ENCODE measurements at regions not wholly inside any gene's neighbourhood (a gene's known extent, or its start where the extent isn't known, plus 50 kb on each side); places are given as distances from the start of the nearest gene placed in this dataset.

- peak overlapping the region in 3 of 4 donors; percentile 34 to 47 (median 39) for H3K27ac ChIP-seq
Observed at GRCh38 chr2:120539937-120540718, 194.2 kb downstream of the INHBB start.

DNA sequence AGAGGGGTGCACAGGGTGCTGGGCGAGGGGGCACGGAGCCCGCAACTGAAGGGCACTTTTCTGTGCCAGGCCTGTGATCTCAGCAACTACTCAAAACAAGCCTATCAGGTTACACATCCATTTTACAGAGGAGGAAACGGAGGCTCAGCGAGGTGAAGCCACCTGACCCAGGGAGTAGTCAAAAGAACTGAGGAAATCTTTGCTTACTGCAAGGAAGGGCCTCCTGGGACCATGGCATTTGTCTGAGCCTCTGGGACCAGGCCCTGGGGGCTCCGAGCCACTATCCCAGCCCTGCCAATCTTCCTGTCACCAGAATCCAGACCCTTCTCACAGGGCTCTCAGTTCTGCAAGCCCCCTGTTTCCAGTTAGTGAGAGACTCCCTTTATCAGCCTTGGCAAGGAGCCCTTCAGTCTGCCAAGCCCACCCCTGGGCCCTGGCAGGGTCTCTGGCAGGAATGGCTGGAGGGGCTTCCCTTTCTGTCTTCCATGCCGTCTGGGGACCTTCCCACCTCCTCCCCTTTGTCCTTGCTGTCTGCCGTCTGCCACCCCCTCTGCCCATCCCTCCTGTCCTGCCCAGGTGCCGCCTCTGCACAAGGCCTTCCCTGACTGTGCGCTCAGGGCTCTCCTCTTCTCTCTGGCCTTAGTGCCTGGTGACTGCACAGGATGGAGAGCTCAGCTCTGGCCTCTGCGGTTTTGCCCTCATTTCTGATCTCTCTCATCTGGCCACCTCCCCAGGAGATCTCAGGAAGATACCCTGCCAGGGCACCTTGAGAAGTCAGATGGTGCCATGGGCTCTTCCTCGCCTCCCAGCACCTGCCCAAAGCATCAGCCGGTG lies 194.7 kb upstream of the GLI2 start:
- no peak overlapping the region for H3K4me3 ChIP-seq
- H3K9me3 ChIP-seq, result no peaks in the 10 kb centered on the region
- intact Hi-C loops (cut with DNase I), result no loop called here
- TF ChIP-seq CTCF (IDR thresholded peaks at IDR 0.05), result no peak
- no peak for TF ChIP-seq POLR2A (IDR thresholded peaks at IDR 0.05)
- WGBS, 2 donors, result 63 to 73% methylated on average over 5 to 10 of the region's 13 CpGs
- peaks cover 6 to 21% (median 20%) of the 10 kb centered on the region in 3 donors for H3K4me1 ChIP-seq
- peaks cover 0 to 4% (median 0%) of the 10 kb centered on the region in 4 donors for H3K27me3 ChIP-seq
- no peaks in the 10 kb centered on the region for H3K36me3 ChIP-seq
- H3K27ac ChIP-seq, result peak overlapping the region in 2 of 4 donors; percentile 36 to 47
- no peak for DNase-seq

More at GRCh38 chr2:120539937-120540718, 194.2 kb downstream of the INHBB start:
- Histone ChIP-seq H3K27me3 (peaks cover 0 to 4% (median 0%) of the 10 kb centered on the region in 4 donors), H3K4me3 (no peak overlapping the region), H3K9me3 (no peaks in the 10 kb centered on the region), H3K36me3 (no peaks in the 10 kb centered on the region), H3K4me1 (peaks cover 6 to 20% (median 19%) of the 10 kb centered on the region in 3 donors)
- TF ChIP-seq POLR2A (IDR thresholded peaks at IDR 0.05) (no peak), CTCF (IDR thresholded peaks at IDR 0.05) (no peak)
- DNase-seq, result no peak
- WGBS, 2 donors, result 51 to 55% methylated on average over 7 to 8 of the region's 17 CpGs
- intact Hi-C loops (cut with DNase I), result no loop called here

DNA sequence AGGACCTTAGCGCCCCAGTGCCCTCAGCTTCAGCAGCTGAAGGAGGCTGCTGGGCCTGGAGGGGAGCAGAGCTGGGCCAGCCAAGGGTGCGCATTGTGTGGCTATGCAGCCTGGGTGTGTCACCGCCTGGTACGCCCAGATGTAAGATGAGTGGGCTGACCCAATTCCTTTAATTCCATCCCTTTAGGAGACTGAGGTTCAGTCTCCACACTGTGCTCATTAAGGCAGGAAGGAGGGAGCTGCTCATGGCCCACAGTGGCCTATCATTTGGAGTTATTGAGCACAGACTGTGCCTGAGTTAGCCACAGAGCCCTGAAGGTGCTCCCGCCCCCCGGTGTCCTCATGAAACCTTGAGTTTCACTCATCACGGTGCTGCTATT lies 194.1 kb upstream of the GLI2 start:
- H3K4me3 ChIP-seq, result no peak overlapping the region
- TF ChIP-seq POLR2A (IDR thresholded peaks at IDR 0.05), result no peak
- TF ChIP-seq CTCF (IDR thresholded peaks at IDR 0.05), result no peak
- peaks cover 6 to 27% (median 20%) of the 10 kb centered on the region in 3 donors for H3K4me1 ChIP-seq
- 90% methylated on average over 2 of the region's 7 CpGs; no CpG with 5 or more reads in 1 of the 2 donors for WGBS, 2 donors
- intact Hi-C loops (cut with DNase I), result no loop called here
- no peak for DNase-seq
- peaks cover 0 to 4% (median 0%) of the 10 kb centered on the region in 4 donors for H3K27me3 ChIP-seq
- no peaks in the 10 kb centered on the region for H3K36me3 ChIP-seq
- no peak overlapping the region for H3K27ac ChIP-seq
- H3K9me3 ChIP-seq, result no peaks in the 10 kb centered on the region

- no peaks in the 10 kb centered on the region for H3K36me3 ChIP-seq
- peaks cover 0 to 4% (median 0%) of the 10 kb centered on the region in 4 donors for H3K27me3 ChIP-seq
- H3K27ac ChIP-seq, result no peak overlapping the region
- whole genome bisulfite sequencing, 2 donors, result 86 to 91% methylated on average over 3 to 5 of the region's 7 CpGs
- TF ChIP-seq CTCF (IDR thresholded peaks at IDR 0.05), result no peak
- DNase-seq, result no peak
- H3K4me3 ChIP-seq, result no peak overlapping the region
- intact Hi-C loops (cut with DNase I), result no loop called here
- H3K9me3 ChIP-seq, result no peaks in the 10 kb centered on the region
- peaks cover 6 to 27% (median 20%) of the 10 kb centered on the region in 3 donors for H3K4me1 ChIP-seq
Observed at GRCh38 chr2:120541972-120542670, 193.5 kb upstream of the GLI2 start.

Data from esophagus squamous epithelium (tissue), 5 donors.